NT2/D1 (cell line): ENCODE measurements at regions not wholly inside any gene's neighbourhood (a gene's known extent, or its start where the extent isn't known, plus 50 kb on each side); places are given as distances from the start of the nearest gene placed in this dataset.

Experiments
- YY1 ChIP-seq: IDR thresholded peaks from 2 replicates; pipeline ENCODE4 v1.6.1; 2011; ENCODE audit not compliant: insufficient read length, insufficient read depth
- ZNF274 ChIP-seq: IDR thresholded peaks from 2 replicates; pipeline ENCODE4 v1.6.1; 2011; ENCODE audit warnings: mild to moderate bottlenecking, low read depth, low read length

- TF ChIP-seq ZNF274 (no peak), YY1 (no peak)
Observed at GRCh38 chr12:131199221-131199620, 245.5 kb downstream of the ADGRD1 start.
